Dedifferentiated amniotic fluid mesenchymal stem cell (primary cell): ENCODE measurements at regions not wholly inside any gene's neighbourhood (a gene's known extent, or its start where the extent isn't known, plus 50 kb on each side); places are given as distances from the start of the nearest gene placed in this dataset.
"Not testable (repeated sequence)": the region's sequence is repeated elsewhere in the genome, so short reads cannot be mapped to it uniquely, and the experiment has no call there.

Source experiments
- DNase-seq: peaks from one replicate; pipeline ENCODE4 v3.0.0-alpha.2; 2016; ENCODE audit errors: extremely low spot score

GRCh38 chr16:85441189-85441889 lies 171.8 kb upstream of the GSE1 start:
- no peak for DNase-seq

GRCh38 chr16:85441890-85442670 lies 171.0 kb upstream of the GSE1 start:
- no peak for DNase-seq

GRCh38 chr16:85443116-85443515 lies 170.0 kb upstream of the GSE1 start:
- DNase-seq: no peak

- DNase-seq: no peak
Observed at GRCh38 chr16:85443531-85443930, 169.6 kb upstream of the GSE1 start.

GRCh38 chr16:85445064-85445778 lies 167.9 kb upstream of the GSE1 start:
- no peak for DNase-seq

GRCh38 chr16:85445779-85446222 lies 167.3 kb upstream of the GSE1 start:
- no peak for DNase-seq

GRCh38 chr16:85446951-85447692 lies 166.0 kb upstream of the GSE1 start:
- DNase-seq: no peak

- no peak for DNase-seq
Observed at GRCh38 chr16:85447693-85448313, 165.3 kb upstream of the GSE1 start.

- DNase-seq: no peak
Observed at GRCh38 chr16:85448557-85449190, 164.4 kb upstream of the GSE1 start.

GRCh38 chr16:85449191-85449884 lies 163.8 kb upstream of the GSE1 start:
- DNase-seq: no peak

- DNase-seq: no peak
Observed at GRCh38 chr16:85449885-85450245, 163.3 kb upstream of the GSE1 start.

GRCh38 chr16:85451142-85451541 lies 162.0 kb upstream of the GSE1 start:
- DNase-seq: not testable (repeated sequence)

GRCh38 chr16:85451641-85452363 lies 161.3 kb upstream of the GSE1 start:
- no peak for DNase-seq

- DNase-seq: no peak
Observed at GRCh38 chr16:85452364-85453193, 160.5 kb upstream of the GSE1 start.

GRCh38 chr16:85453194-85453678 lies 159.9 kb upstream of the GSE1 start:
- DNase-seq: no peak

- no peak for DNase-seq
Observed at GRCh38 chr16:85453703-85454102, 159.4 kb upstream of the GSE1 start.

- no peak for DNase-seq
Observed at GRCh38 chr16:85454171-85454872, 158.8 kb upstream of the GSE1 start.

GRCh38 chr16:85455534-85455933 lies 157.6 kb upstream of the GSE1 start:
- no peak for DNase-seq
